Activated CD8-positive, alpha-beta memory T cell treated with anti-CD3 and anti-CD28 coated beads for 24 hours (primary cell): ENCODE measurements at regions not wholly inside any gene's neighbourhood (a gene's known extent, or its start where the extent isn't known, plus 50 kb on each side); places are given as distances from the start of the nearest gene placed in this dataset.

Experiments
- DNase-seq: peaks from one replicate; pipeline ENCODE4 v3.0.0-alpha.2; 2020

DNA sequence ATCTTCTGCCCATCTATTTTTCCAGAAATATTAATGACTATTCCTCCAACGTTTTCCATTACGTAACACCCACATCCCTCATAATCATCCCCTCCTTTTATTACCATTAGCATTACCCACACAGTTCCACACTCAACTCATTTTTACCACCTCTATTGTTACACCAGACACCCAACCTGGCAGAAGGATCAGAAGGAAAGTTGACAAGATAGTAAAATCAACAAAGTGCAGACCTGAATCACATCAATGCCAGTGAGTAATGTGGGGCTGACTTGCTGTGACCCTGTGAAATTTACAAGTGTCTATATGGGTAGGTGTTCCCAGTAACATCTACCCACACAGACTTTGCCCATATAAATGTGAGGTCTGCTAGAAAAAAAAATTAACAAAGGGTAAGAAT lies 568.2 kb downstream of the MAFB start:
- DNase-seq, result no peak

GRCh38 chr20:40111282-40111681 lies 577.8 kb downstream of the MAFB start:
- DNase-seq, result no peak

DNA sequence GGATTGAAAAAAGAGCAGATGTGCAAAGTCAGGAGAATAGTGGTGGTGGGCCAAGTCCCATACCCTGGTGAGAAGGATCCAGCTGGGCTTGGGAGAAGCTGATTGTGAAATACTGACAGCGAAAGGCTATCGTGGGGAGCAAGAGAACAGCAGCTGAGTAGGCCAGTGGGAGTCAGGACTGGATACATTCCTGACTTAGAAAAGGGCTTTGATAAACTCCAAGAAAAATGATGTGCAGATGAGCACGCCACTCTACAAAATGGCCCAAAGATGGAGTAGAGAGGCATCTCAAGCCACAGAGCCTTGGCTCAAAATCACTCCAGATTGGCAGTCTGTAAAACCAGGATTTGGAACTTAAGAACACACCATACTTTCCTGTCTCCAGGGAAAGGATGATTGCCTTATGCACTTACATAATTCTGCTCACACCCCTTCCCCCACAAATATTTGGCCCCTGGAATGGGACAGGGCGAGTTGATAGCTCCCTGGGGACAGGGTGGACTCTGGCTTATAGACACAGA lies 578.7 kb downstream of the MAFB start:
- DNase-seq, result no peak

DNA sequence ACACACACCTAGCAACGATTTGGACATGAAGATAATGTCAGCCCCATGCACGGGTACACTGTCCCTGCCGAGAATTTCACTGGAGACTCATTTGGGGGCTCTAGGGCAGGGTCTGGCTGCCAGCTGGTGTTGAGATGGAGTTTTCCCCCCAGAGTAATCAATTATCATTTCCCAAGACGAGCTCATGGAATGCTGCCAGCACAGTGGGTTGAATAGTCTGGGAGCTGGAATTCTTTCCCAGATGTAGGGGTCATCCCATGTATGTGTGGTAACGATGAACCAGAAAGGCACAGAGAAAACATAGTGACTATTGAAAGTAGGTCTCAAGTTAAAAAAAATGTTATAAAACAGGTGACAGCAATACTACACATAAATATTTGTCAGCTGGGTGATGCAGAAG lies 579.9 kb downstream of the MAFB start:
- no peak for DNase-seq

GRCh38 chr20:40108321-40108720 lies 580.7 kb downstream of the MAFB start:
- no peak for DNase-seq

DNA sequence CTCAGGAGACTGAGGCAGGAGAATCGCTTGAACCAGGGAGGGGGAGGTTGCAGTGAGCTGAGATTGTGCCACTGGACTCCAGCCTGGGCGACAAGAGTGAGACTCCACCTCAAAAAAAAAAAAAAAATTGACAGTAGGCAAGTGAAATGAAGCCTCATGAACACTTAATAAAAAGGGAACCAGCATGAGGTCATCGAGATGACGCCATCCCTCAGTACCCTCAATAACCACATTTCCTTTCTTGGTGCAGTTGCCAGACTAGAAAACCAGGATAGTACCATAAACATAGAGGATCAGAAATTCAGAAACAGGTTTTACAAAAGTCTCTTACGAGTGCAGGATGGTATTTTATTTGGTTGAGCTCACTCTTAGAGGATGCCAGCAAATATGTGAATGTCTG lies 584.1 kb downstream of the MAFB start:
- DNase-seq, result no peak

DNA sequence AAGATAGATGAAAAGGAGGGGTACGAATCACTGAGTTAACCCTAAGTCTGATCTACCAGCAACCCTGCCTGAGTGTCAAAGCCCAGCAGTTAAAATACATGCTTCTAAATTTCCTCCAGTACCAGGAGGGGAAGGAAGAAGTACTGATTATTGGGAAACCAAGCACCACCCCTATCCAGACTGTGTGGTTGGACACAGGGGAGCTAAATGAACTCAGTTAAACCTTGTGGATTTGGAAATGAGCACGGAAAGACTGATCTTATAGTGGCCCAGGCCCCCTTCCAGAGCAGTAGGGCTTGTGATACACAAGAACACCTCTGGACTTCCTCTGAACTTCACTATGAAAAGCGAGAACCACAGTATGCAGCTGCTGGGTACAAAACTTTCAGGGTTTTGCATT lies 585.6 kb downstream of the MAFB start:
- no peak for DNase-seq

- DNase-seq, result no peak
Measured at GRCh38 chr20:40101560-40101959, 587.5 kb downstream of the MAFB start.

GRCh38 chr20:40100261-40100660 lies 588.8 kb downstream of the MAFB start:
- DNase-seq, result no peak

DNA sequence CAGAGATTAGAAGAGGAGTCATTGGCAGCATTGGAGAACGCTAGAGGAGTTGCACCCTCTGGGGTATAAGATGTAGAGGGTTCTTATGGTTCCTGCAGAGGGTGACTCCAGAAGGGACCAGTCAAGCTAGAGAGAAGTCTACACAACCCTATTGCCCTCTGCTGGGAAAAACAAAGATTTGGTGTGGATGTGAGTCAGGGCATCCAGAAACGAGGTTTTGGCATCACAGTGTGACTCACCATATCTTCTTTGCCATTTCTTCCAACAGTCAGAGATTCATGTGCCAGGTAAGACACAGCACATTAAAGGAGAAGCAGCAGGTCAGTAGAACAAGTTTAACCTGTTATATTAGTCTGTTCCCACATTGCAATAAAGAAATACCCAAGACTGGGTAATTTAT lies 598.8 kb downstream of the MAFB start:
- no peak for DNase-seq

- DNase-seq, result no peak
Measured at GRCh38 chr20:40087496-40087895, 601.5 kb downstream of the MAFB start.

GRCh38 chr20:40085513-40085912 lies 603.5 kb downstream of the MAFB start:
- no peak for DNase-seq

DNA sequence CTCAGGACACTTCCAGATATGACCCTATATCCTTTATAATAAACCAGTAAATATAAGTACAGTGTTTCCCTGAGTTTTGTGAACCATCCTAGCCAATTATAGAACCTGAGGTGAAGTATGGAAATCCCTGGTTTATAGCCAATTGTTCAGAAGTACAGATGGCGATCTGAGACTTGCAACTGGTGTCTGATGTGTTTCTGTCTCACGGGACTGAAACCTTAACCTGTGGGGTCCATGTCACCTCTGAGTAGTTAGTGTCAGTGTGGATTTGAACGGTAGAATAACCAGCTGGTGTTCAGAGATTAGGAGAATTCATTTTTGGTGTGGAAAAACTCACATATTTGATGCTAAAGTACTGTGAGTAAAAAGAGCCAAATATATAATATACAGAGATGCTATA lies 606.6 kb downstream of the MAFB start:
- no peak for DNase-seq

DNA sequence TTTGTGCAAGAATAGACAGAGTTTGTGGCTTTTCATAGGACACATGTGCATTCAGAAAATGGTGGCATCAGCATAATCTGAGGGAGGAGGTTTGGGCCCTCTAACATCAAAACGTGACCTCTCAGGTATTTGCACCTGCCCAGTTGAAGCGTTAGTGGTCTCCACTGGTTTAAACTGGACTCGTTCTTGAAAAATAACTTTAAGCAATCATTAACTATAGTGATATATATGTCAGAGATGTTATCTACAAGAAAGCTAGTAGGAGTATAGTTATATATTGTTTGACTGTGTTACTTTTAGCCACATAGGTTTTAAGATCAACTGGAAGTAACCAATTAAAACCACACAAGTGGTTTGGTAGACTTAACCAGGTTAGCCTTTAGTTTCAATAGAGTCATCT lies 607.4 kb downstream of the MAFB start:
- DNase-seq, result no peak

DNA sequence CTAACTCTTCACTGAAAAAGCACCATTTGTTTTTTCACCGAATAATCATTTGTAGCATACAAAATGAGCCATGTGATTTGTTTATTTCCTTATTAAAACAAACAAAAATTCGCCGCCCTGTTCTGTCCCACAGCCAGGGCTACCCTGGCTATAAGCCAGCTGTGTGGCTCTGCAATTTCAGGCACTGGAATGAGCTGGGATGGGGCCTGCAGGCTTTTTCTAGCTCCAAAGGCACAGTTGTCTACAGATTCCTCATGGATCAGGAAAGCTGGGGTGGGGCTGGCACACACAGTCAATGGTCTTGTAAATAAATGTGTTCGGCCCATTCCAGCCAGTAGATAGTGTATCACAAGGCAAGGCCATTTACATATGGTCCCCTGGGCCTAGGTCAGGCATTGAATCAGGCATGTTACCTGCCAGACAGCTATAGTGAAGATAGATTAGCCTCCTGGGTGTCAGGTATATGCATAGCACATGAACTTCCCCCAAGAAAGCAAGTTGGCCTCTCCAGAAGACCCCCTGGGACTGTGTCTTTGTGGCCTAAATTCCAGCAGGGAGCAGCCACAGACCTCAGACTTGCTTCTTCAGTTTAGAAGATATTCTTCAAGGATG lies 608.9 kb downstream of the MAFB start:
- DNase-seq, result no peak

- no peak for DNase-seq
Measured at GRCh38 chr20:40073535-40074111, 615.4 kb downstream of the MAFB start.

- no peak for DNase-seq
Measured at GRCh38 chr20:40072907-40073306, 616.1 kb downstream of the MAFB start.

DNA sequence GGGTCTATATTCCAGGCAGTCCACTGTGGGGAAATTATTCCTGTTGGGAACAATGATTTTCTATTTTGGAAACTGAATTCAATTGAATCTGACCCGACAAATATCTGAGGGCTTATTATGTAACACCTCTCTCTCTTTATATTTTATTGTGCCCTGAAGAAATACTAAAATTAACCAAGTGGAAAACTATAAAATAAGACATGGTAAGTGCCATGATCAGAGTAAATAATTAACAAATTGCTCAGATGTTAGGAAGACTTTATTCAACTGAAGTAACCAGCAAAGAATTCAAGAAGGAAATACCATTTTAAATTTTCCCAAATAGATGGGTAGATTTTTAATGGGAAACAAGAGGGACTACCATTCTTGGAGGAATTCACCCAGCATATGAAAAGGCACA lies 632.9 kb downstream of the MAFB start:
- no peak for DNase-seq

GRCh38 chr20:40055711-40056110 lies 633.3 kb downstream of the MAFB start:
- DNase-seq, result no peak

DNA sequence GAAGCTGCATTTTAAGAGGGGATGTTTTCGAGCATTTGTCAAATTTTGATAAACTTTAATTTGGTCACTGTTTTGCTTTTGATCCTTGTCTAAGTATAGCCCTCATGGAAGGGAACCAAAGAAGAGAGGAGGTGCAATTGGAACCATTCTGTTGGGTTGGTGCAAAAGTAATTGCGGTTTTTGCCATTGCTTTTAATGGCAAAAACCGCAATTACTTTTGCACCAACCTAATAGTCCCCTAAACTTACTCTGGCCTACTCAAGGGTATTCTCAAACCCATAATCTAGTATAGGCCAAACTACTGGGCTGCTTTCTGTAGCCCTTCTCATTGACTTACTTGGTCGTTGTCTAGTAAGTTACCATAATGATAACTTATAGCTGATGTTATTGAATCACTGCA lies 634.7 kb downstream of the MAFB start:
- no peak for DNase-seq

DNA sequence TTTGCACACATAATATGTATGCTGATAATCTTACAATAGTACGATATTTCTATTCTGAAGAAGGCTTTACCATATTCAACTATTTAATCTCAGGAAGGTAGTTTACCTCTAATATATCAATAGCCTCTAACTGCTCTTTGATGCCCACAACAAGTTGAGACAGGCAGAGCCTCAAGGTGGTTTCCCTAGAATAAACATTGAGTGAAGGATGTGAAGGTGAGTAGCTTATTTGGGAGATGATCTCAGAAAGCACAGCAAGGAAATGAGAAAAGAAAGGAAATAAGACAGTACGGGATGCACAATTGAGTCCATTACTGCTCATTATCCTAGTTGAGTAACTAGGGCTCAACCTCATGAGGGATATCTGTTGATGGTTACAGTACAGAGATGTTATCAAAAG lies 638.4 kb downstream of the MAFB start:
- no peak for DNase-seq

DNA sequence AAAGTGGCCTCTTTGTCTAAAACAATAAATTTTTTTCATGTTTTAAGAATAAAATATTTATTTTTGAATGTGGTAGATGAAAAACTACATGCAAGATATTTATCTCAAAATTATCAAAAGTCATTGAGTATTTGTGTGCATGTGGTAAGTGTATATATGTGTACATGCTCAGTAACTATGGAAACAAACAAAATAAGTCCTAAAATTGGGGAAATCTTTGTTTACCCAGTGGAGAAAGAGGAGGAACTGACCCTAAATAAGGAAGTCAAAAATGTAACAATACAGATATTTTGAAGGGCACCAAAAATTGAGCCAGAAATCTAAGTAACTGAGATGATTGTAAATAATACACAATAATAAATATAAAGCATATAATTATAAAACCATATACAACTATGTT lies 639.2 kb downstream of the MAFB start:
- DNase-seq, result no peak

DNA sequence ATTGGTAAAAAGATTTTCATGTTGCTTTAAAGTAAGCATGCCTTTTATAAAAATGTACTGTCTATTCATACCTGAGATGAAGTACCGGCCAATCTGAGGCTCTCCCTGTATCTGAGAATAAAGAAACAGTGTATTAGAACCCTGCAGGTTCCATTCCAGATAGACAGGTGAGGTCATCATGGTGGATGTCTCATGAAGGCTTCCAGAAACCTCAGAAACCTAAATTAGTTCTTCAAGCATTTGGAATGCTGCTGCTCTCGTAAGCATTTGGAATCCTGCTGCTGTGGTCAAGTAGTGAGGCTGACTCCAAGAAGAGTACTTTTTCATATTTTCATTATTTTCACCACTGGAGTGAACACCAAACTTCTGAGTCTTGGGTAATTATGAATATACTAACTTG lies 642.3 kb downstream of the MAFB start:
- no peak for DNase-seq

- no peak for DNase-seq
Measured at GRCh38 chr20:40037511-40037910, 651.5 kb downstream of the MAFB start.

- no peak for DNase-seq
Measured at GRCh38 chr20:40029589-40029988, 659.4 kb downstream of the MAFB start.
